GM12874 (cell line): ENCODE measurements at regions not wholly inside any gene's neighbourhood (a gene's known extent, or its start where the extent isn't known, plus 50 kb on each side); places are given as distances from the start of the nearest gene placed in this dataset.

Experiments
- CTCF ChIP-seq: IDR thresholded peaks from 2 replicates; pipeline ENCODE4 v1.5.1; 2011; ENCODE audit warnings: low read depth, mild to moderate bottlenecking, control low read depth, low read length, moderate library complexity; ENCODE audit not compliant: insufficient read depth

GRCh38 chr11:109974523-109974922 is 118.7 kb upstream of the ZC3H12C start:
- TF ChIP-seq CTCF = no peak

- no peak for TF ChIP-seq CTCF
Observed at GRCh38 chr11:109978895-109979294, 114.3 kb upstream of the ZC3H12C start.

GRCh38 chr11:109981031-109981636 is 112.1 kb upstream of the ZC3H12C start:
- TF ChIP-seq CTCF = no peak

GRCh38 chr11:109983358-109983757 is 109.8 kb upstream of the ZC3H12C start:
- no peak for TF ChIP-seq CTCF

- no peak for TF ChIP-seq CTCF
Observed at GRCh38 chr11:109984634-109985289, 108.4 kb upstream of the ZC3H12C start.

GRCh38 chr11:109986488-109986887 is 106.7 kb upstream of the ZC3H12C start:
- TF ChIP-seq CTCF = no peak

- TF ChIP-seq CTCF = no peak
Observed at GRCh38 chr11:109991835-109992234, 101.4 kb upstream of the ZC3H12C start.
